IMR-90 (cell line): ENCODE measurements at regions not wholly inside any gene's neighbourhood (a gene's known extent, or its start where the extent isn't known, plus 50 kb on each side); places are given as distances from the start of the nearest gene placed in this dataset.

Experiments used
- ATAC-seq: fragments of 200-7000 bp; cut with Tn5 transposase; 2 replicates; pipeline ENCODE4 v1.9.1; 2020; ENCODE audit warnings: low read depth, mild to moderate bottlenecking, moderate library complexity
- BruUV-seq: library from RNA; stranded (reverse); fragments of 400-500 nt; replicated peaks from 2 replicates; lab custom pipeline; 2021; lab: Mats Ljungman, UMichigan
- CTCF ChIA-PET: fragments of 300-600 bp; formaldehyde crosslinking; extraction: SDS; loops from one replicate; lab custom pipeline; 2021; ENCODE audit warnings: antibody characterized with exemption; lab: Yijun Ruan, JAX
- POLR2A ChIA-PET: fragments of 300-600 bp; sonication (Branson Sonifier 250); formaldehyde crosslinking; loops from one replicate; lab custom pipeline; 2022; ENCODE audit warnings: antibody characterized with exemption; ENCODE audit not compliant: unreplicated experiment; lab: Charles Lee
- DNase-seq: peaks from one replicate; pipeline ENCODE4 v3.0.0; 2013
- H2AFZ ChIP-seq: replicated peaks from 2 replicates; pipeline ENCODE3; 2013; ENCODE audit warnings: low read length, mild to moderate bottlenecking; ENCODE audit not compliant: poor library complexity
- H2AK5ac ChIP-seq: 2 replicates; pipeline ENCODE4 v1.6.1; 2013; ENCODE audit warnings: low read depth, low read length, inconsistent platforms
- H2AK9ac ChIP-seq: replicated peaks from 2 replicates; pipeline ENCODE3; 2013; ENCODE audit warnings: mild to moderate bottlenecking, low read depth, low read length, moderate library complexity; ENCODE audit not compliant: poor library complexity
- H2BK120ac ChIP-seq: 2 replicates; pipeline ENCODE4 v1.6.1; 2013; ENCODE audit warnings: low read depth, low read length, inconsistent platforms
- H2BK15ac ChIP-seq: 3 replicates; pipeline ENCODE4 v1.6.1; 2013; ENCODE audit warnings: low read depth, low read length, inconsistent platforms
- H2BK20ac ChIP-seq: 2 replicates; pipeline ENCODE4 v1.6.1; 2013; ENCODE audit warnings: low read depth, mild to moderate bottlenecking, inconsistent platforms, low read length, moderate library complexity
- H2BK5ac ChIP-seq: 2 replicates; pipeline ENCODE4 v1.6.1; 2013; ENCODE audit warnings: mild to moderate bottlenecking, low read depth, low read length, inconsistent platforms; ENCODE audit not compliant: poor library complexity, severe bottlenecking
- H3K14ac ChIP-seq: replicated peaks from 2 replicates; pipeline ENCODE4 v1.6.1; 2013; ENCODE audit warnings: low read depth, low read length, inconsistent platforms
- H3K18ac ChIP-seq: 2 replicates; pipeline ENCODE4 v1.6.1; 2013; ENCODE audit warnings: low read depth, low read length, control low read depth
- H3K23ac ChIP-seq: 2 replicates; pipeline ENCODE4 v1.6.1; 2013; ENCODE audit warnings: low read depth, low read length, inconsistent platforms
- H3K27ac ChIP-seq: 2 replicates; pipeline ENCODE4 v1.5.1; 2013; ENCODE audit warnings: mild to moderate bottlenecking, control low read depth, low read length; ENCODE audit not compliant: insufficient read depth
- H3K27me3 ChIP-seq: 2 replicates; pipeline ENCODE4 v1.6.1; 2013; ENCODE audit warnings: low read length; ENCODE audit not compliant: control insufficient read depth, insufficient read depth
- H3K36me3 ChIP-seq: 2 replicates; pipeline ENCODE4 v1.6.1; 2013; ENCODE audit warnings: low read length, mixed read lengths; ENCODE audit not compliant: control insufficient read depth, insufficient read depth
- H3K4ac ChIP-seq: 2 replicates; pipeline ENCODE4 v1.6.1; 2013; ENCODE audit warnings: low read depth, low read length, inconsistent platforms
- H3K4me1 ChIP-seq: 2 replicates; pipeline ENCODE4 v1.6.1; 2013; ENCODE audit warnings: low read length, mixed read lengths; ENCODE audit not compliant: control insufficient read depth, insufficient read depth
- H3K4me2 ChIP-seq: 2 replicates; pipeline ENCODE4 v1.6.1; 2013; ENCODE audit warnings: low read depth, mild to moderate bottlenecking, control low read depth, low read length, moderate library complexity
- H3K4me3 ChIP-seq: 2 replicates; pipeline ENCODE4 v1.5.1; 2013; ENCODE audit warnings: low read depth, mild to moderate bottlenecking, control low read depth, low read length, moderate library complexity; ENCODE audit not compliant: insufficient read depth
- H3K56ac ChIP-seq: 2 replicates; pipeline ENCODE4 v1.6.1; 2013; ENCODE audit warnings: low read length, inconsistent platforms; ENCODE audit not compliant: insufficient read depth; ENCODE audit errors: extremely low read depth
- H3K79me1 ChIP-seq, 2 experiments: 2 replicates each; pipeline ENCODE4 v1.6.1; 2013; ENCODE audit warnings: low read length in 2 of 2, inconsistent platforms in 1 of 2, low read depth in 1 of 2
- H3K9ac ChIP-seq: 2 replicates; pipeline ENCODE4 v1.6.1; 2013; ENCODE audit warnings: low read depth, low read length, control low read depth
- H3K9me1 ChIP-seq: 2 replicates; pipeline ENCODE4 v1.6.1; 2013; ENCODE audit warnings: low read length, inconsistent platforms; ENCODE audit not compliant: insufficient read depth
- H3K9me3 ChIP-seq: 2 replicates; pipeline ENCODE4 v1.6.1; 2013; ENCODE audit warnings: low read length; ENCODE audit not compliant: control insufficient read depth, insufficient read depth
- H4K20me1 ChIP-seq: 2 replicates; pipeline ENCODE4 v1.6.1; 2013; ENCODE audit warnings: low read length, inconsistent platforms; ENCODE audit not compliant: insufficient read depth
- H4K5ac ChIP-seq: 2 replicates; pipeline ENCODE4 v1.6.1; 2013; ENCODE audit warnings: mild to moderate bottlenecking, low read depth, low read length, control low read depth
- H4K8ac ChIP-seq, 2 experiments: 2 replicates each; pipeline ENCODE4 v1.6.1; 2013; ENCODE audit warnings: low read depth in 2 of 2, low read length in 2 of 2, control low read depth in 1 of 2, inconsistent platforms in 1 of 2
- H4K91ac ChIP-seq: 2 replicates; pipeline ENCODE4 v1.6.1; 2013; ENCODE audit warnings: low read depth, low read length, inconsistent platforms; ENCODE audit not compliant: insufficient read depth
- BHLHE40 ChIP-seq: fragments of 150-350 bp; IDR thresholded peaks from 2 replicates; pipeline ENCODE4 v1.6.1; 2016; ENCODE audit warnings: mild to moderate bottlenecking, low read depth, low read length
- CHD1 ChIP-seq: IDR thresholded peaks from 2 replicates; pipeline ENCODE4 v1.6.1; 2012; ENCODE audit warnings: low read depth, low read length, improper control_type of control experiment
- ELK1 ChIP-seq: fragments of 150-350 bp; IDR thresholded peaks from 2 replicates; pipeline ENCODE4 v1.6.1; 2016; ENCODE audit warnings: low read depth, mild to moderate bottlenecking, low read length, moderate library complexity, borderline replicate concordance
- MAZ ChIP-seq: IDR thresholded peaks from 2 replicates; pipeline ENCODE4 v1.6.1; 2012; ENCODE audit warnings: low read depth, mild to moderate bottlenecking, low read length, improper control_type of control experiment, moderate library complexity, borderline replicate concordance
- POLR2A ChIP-seq: IDR thresholded peaks from 2 replicates; pipeline ENCODE4 v1.6.1; 2012; ENCODE audit warnings: mild to moderate bottlenecking, low read depth, low read length
- RAD21 ChIP-seq: IDR thresholded peaks from 2 replicates; pipeline ENCODE4 v1.6.1; 2012; ENCODE audit warnings: low read length, improper control_type of control experiment
- SMC3 ChIP-seq: fragments of 150-350 bp; IDR thresholded peaks from 2 replicates; pipeline ENCODE4 v1.6.1; 2016; ENCODE audit warnings: low read depth, mild to moderate bottlenecking, antibody characterized with exemption, low read length, moderate library complexity
- WGBS, 2 experiments: methylation state at CpG; one replicate each; pipeline versions ENCODE4 v1.1.5 to v1.1.7; 2013; ENCODE audit warnings: missing lambda C conversion rate in 2 of 2; ENCODE audit not compliant: insufficient read length in 1 of 2; ENCODE audit errors: extremely low coverage in 2 of 2; 5-methylcytosine and 5-hydroxymethylcytosine counted together
- dilution Hi-C: fragments of 300-500 bp; cut with HindIII; formaldehyde crosslinking; loops from one replicate; pipeline ENCODE4 v1.14.3; 2018; ENCODE audit warnings: low sequenced_read_pairs; ENCODE audit not compliant: unreplicated experiment
- in situ Hi-C: fragments of 300-500 bp; cut with MboI; formaldehyde crosslinking; loops from 3 replicates; pipeline ENCODE4 v1.14.3; 2019; ENCODE audit warnings: low sequenced_read_pairs, inconsistent platforms, mixed read lengths
- intact Hi-C: fragments of 100-400 bp; cut with micrococcal nuclease; formaldehyde crosslinking; loops from 2 replicates; pipeline ENCODE4 v1.10.0; 2022

GRCh38 chr18:75644871-75645270 lies 217.4 kb upstream of the SMIM21 start:
- Histone ChIP-seq H2AK5ac (no peak overlapping the region), H4K8ac (no peak overlapping the region), H2BK5ac (no peak overlapping the region), H2BK15ac (no peak overlapping the region), H3K56ac (no peak overlapping the region), H4K20me1 (no peaks in the 10 kb centered on the region), H3K9me1 (no peaks in the 10 kb centered on the region), H4K5ac (no peak overlapping the region), H2BK20ac (no peak overlapping the region), H3K18ac (no peak overlapping the region), H3K9me3 (no peaks in the 10 kb centered on the region; the same call in 1 of the 2 replicates), H3K4me2 (no peak overlapping the region), H2AK9ac (no peak overlapping the region), H3K4me3 (no peak overlapping the region), H4K91ac (no peak overlapping the region), H3K14ac (no peak overlapping the region), H2BK120ac (no peak overlapping the region), H3K79me1 (no peaks in the 10 kb centered on the region), H3K9ac (no peak overlapping the region), H3K4ac (no peak overlapping the region), H3K36me3 (no peaks in the 10 kb centered on the region), H3K23ac (no peak overlapping the region), H3K27me3 (peaks cover 7% of the 10 kb centered on the region; the same call in 1 of the 2 replicates), H3K4me1 (no peaks in the 10 kb centered on the region), H3K27ac (no peak overlapping the region), H2AFZ (no peak overlapping the region)
- in situ Hi-C loops: no loop called here
- intact Hi-C loops: no loop called here
- POLR2A ChIA-PET: interaction anchor here (0.6 kb wide), 1 partner anchor 14 kb away, joined by 3 read pairs; no protein-coding TSS in a partner anchor
- no TSS peak for BruUV-seq
- dilution Hi-C loops: no loop called here
- no peak for DNase-seq
- CTCF ChIA-PET: no interaction called here
- TF ChIP-seq CHD1: no peak
- TF ChIP-seq ELK1: no peak
- TF ChIP-seq MAZ: no peak
- TF ChIP-seq RAD21: no peak
- TF ChIP-seq SMC3: no peak
- TF ChIP-seq BHLHE40: no peak
- TF ChIP-seq POLR2A: no peak
- ATAC-seq: no peak
- 89% methylated on average over 5 of the region's 6 CpGs; no CpG with 5 or more reads in 1 of the 2 experiments for WGBS, 2 experiments
